ENCODE measurements at regions not wholly inside any gene's neighbourhood (a gene's known extent, or its start where the extent isn't known, plus 50 kb on each side); places are given as distances from the start of the nearest gene placed in this dataset.

DNA sequence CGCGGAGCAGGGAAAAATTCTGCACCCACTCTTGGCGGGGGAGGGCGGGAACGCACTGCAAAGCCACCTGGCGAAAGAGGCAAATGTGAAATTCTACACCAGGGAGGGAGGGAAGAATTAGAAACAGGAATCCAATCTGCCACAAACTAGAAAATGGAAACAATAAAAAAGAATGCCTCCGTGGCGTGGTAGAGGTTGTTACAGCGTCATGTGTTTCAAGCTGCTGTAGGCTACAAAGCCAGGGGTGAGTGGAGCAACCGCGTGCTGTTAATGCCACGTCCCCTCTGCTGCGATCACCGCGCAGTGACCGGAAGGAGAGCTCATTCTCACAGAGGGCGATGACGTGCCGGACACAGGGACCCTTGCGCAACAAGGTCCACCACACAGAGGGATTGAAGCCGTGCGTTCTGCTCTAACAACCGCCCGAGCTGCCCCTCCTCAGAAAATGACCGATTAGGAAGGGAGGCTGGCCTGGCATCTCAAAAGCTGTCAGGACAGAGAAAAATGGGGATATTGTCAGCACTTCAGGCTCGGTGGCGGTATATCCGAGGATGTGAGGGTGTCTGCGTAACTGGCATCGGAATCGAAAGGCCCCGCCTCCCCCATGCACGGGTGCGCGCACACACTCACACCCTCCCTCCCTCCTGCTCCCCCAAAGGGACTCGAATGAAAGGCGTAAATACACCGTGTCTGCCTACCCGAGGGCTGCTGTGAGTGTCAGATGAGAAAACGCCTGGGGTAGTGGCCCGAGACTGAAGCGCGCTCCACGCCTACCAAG, 70.8 kb upstream of the TNRC6C start:
- peaks cover 12% of the 10 kb centered on the region for H3K4me1 ChIP-seq (ENCODE audit: control insufficient read depth, low read length)
- no peaks in the 10 kb centered on the region; the same call in 1 of the 2 replicates for H3F3A ChIP-seq (ENCODE audit: control insufficient read depth, insufficient read depth)
- no peak overlapping the region for H3K4me2 ChIP-seq (ENCODE audit: low read length)
- H3K79me2 ChIP-seq (ENCODE audit: control insufficient read depth, low read length), result no peaks in the 10 kb centered on the region
- no peaks in the 10 kb centered on the region for H3K36me3 ChIP-seq (ENCODE audit: control insufficient read depth, low read length)
- TF ChIP-seq, protein P1, sequence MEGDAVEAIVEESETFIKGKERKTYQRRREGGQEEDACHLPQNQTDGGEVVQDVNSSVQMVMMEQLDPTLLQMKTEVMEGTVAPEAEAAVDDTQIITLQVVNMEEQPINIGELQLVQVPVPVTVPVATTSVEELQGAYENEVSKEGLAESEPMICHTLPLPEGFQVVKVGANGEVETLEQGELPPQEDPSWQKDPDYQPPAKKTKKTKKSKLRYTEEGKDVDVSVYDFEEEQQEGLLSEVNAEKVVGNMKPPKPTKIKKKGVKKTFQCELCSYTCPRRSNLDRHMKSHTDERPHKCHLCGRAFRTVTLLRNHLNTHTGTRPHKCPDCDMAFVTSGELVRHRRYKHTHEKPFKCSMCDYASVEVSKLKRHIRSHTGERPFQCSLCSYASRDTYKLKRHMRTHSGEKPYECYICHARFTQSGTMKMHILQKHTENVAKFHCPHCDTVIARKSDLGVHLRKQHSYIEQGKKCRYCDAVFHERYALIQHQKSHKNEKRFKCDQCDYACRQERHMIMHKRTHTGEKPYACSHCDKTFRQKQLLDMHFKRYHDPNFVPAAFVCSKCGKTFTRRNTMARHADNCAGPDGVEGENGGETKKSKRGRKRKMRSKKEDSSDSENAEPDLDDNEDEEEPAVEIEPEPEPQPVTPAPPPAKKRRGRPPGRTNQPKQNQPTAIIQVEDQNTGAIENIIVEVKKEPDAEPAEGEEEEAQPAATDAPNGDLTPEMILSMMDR (IDR thresholded peaks at IDR 0.05; ENCODE audit: low read depth, low read length, poor library complexity, severe bottlenecking), result no peak
- 0 out of 2 replicates have a peak, but pooled peaks have one; percentile 11 for TF ChIP-seq EZH2phosphoT487 (IDR thresholded peaks at IDR 0.05; ENCODE audit: borderline replicate concordance, low read length)
- no peaks in the 10 kb centered on the region for H3K9me3 ChIP-seq (ENCODE audit: control insufficient read depth, insufficient read depth, low read length)
- no peaks in the 10 kb centered on the region for H3K9me2 ChIP-seq (replicated peaks; ENCODE audit: control insufficient read depth, low read length)
- H3K27ac ChIP-seq (ENCODE audit: low read depth, low read length), result no peak overlapping the region
- H3K27me3 ChIP-seq (ENCODE audit: control insufficient read depth, low read length), result peaks cover 76% of the 10 kb centered on the region
- no peaks in the 10 kb centered on the region for H4K20me1 ChIP-seq (ENCODE audit: control insufficient read depth, insufficient read depth, low read depth, low read length)
- H3K4me3 ChIP-seq (ENCODE audit: low read length), result no peak overlapping the region

DNA sequence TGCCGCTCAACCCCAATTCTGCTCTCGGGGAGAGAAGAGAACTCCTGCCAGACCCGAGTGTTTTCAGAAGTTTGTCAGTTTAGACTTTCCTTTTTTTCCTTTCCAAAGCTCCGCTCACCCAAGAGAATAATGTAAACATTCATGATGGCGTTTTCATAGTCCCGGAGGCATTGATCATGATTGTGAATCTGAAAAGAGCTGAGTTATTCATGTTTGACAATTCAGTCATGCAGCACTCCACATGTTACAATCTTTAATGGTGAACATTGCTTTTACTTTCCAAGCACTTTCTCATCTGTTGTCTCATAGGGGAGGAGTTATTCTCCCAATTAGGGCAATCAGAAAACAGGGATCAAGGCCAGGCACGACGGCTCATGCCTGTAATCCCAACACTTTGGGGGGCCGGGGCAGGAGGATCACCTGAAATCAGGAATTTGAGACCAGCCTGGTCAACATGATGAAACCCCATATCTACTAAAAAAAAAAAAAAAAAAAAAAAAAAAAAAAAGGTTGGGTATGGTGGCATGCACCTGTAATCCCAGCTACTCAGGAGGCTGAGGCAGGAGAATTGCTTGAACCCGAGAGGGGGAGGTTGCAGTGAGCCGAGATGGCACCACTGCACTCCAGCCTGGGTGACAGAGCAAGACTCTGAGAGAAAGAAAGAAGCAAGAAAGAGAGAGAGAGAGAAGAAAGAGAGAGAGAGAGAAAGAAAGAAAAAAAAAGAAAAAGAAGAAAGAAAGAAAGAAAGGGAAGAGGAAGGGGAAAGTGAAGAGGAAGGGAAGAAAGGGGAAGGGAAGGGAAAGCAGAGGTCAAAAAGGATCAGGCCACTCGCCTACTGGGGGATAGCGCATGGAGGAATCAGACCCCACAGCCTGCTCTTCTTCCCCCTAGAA, 70.0 kb upstream of the TNRC6C start:
- no peak overlapping the region for H3K4me2 ChIP-seq (ENCODE audit: low read length)
- no peaks in the 10 kb centered on the region for H3K9me2 ChIP-seq (replicated peaks; ENCODE audit: control insufficient read depth, low read length)
- H3K36me3 ChIP-seq (ENCODE audit: control insufficient read depth, low read length), result no peaks in the 10 kb centered on the region
- H3K4me3 ChIP-seq (ENCODE audit: low read length), result no peak overlapping the region
- no peaks in the 10 kb centered on the region; the same call in 1 of the 2 replicates for H3F3A ChIP-seq (ENCODE audit: control insufficient read depth, insufficient read depth)
- peaks cover 72% of the 10 kb centered on the region for H3K27me3 ChIP-seq (ENCODE audit: control insufficient read depth, low read length)
- H3K4me1 ChIP-seq (ENCODE audit: control insufficient read depth, low read length), result peaks cover 16% of the 10 kb centered on the region
- H3K79me2 ChIP-seq (ENCODE audit: control insufficient read depth, low read length), result no peaks in the 10 kb centered on the region
- H4K20me1 ChIP-seq (ENCODE audit: control insufficient read depth, insufficient read depth, low read depth, low read length), result no peaks in the 10 kb centered on the region
- TF ChIP-seq, protein P1 (IDR thresholded peaks at IDR 0.05; ENCODE audit: low read depth, low read length, poor library complexity, severe bottlenecking), result no peak
- no peak for TF ChIP-seq EZH2phosphoT487 (IDR thresholded peaks at IDR 0.05; ENCODE audit: borderline replicate concordance, low read length)
- no peaks in the 10 kb centered on the region for H3K9me3 ChIP-seq (ENCODE audit: control insufficient read depth, insufficient read depth, low read length)
- no peak overlapping the region for H3K27ac ChIP-seq (ENCODE audit: low read depth, low read length)

DNA sequence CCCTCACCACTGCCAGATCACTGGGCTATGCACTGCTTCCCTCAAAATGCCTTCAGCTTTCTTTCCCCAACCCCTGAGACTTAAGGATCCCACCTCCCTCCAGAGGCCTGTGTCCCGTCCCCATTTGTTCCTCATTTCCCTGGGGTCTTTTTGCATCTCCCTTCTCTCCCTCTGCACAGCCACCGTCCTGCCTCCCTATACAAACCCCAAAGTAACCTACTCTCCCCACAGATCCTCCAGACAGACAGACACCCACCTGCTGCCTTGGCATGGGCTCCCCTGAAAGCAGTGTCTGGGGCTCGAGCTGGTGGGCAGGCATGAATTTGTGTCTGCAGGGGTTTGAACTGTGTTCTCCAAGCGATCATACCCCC, 69.4 kb upstream of the TNRC6C start:
- H3K9me2 ChIP-seq (replicated peaks; ENCODE audit: control insufficient read depth, low read length), result no peaks in the 10 kb centered on the region
- no peaks in the 10 kb centered on the region for H3K36me3 ChIP-seq (ENCODE audit: control insufficient read depth, low read length)
- no peak overlapping the region for H3K27ac ChIP-seq (ENCODE audit: low read depth, low read length)
- TF ChIP-seq EZH2phosphoT487 (IDR thresholded peaks at IDR 0.05; ENCODE audit: borderline replicate concordance, low read length), result no peak
- TF ChIP-seq, protein P1 (IDR thresholded peaks at IDR 0.05; ENCODE audit: low read depth, low read length, poor library complexity, severe bottlenecking), result no peak
- no peak overlapping the region for H3K4me2 ChIP-seq (ENCODE audit: low read length)
- peaks cover 67% of the 10 kb centered on the region for H3K27me3 ChIP-seq (ENCODE audit: control insufficient read depth, low read length)
- no peak overlapping the region for H3K4me3 ChIP-seq (ENCODE audit: low read length)
- no peaks in the 10 kb centered on the region for H4K20me1 ChIP-seq (ENCODE audit: control insufficient read depth, insufficient read depth, low read depth, low read length)
- H3K9me3 ChIP-seq (ENCODE audit: control insufficient read depth, insufficient read depth, low read length), result no peaks in the 10 kb centered on the region
- peaks cover 21% of the 10 kb centered on the region for H3K4me1 ChIP-seq (ENCODE audit: control insufficient read depth, low read length)
- no peaks in the 10 kb centered on the region for H3K79me2 ChIP-seq (ENCODE audit: control insufficient read depth, low read length)
- no peaks in the 10 kb centered on the region; the same call in 1 of the 2 replicates for H3F3A ChIP-seq (ENCODE audit: control insufficient read depth, insufficient read depth)
